ENCODE measurements at regions not wholly inside any gene's neighbourhood (a gene's known extent, or its start where the extent isn't known, plus 50 kb on each side); places are given as distances from the start of the nearest gene placed in this dataset.

DNA sequence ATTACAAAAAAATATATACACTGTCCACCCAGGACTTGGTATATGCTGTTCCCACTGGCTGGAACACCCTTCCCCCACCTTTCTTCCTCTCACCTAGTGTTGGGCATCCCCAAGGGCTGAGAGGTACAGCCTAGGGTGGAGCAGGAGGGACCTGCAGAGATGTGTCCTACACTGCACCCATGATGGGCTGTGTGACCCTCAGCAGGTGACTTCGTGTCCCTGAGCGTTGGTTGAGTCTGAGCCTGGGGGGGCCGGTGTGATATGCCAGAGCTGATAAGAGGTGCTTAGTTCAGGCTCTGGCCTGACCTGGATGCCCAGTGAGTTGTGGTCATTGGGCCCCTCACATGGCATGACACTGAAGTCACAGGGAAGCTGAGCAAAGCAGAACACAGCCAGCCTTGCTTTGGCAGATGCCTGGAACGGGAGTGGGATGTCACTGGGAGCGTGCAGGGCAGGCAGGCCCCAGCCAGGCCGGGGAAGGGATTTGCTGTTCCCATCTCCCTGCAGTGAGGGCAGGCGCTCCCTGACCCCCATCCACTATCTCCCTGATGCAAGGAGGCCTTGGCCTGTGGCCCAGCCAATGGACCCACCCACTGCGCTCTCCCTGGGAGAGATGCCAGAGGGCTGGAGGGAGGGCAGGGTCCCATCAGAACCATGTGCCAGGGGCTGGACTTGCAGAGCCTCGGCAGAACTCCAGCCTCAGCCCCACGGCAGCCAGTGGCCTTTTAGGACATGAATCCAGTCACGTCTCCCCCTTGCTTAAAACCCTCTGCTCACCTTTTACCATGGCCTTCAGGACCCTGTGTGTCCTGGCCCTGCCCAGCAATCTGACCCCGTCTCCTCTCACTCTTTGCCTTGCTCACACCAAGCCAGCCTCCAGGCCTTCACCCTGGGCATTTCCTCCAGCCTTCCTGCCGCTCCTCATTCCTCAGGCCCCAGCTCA is 138.9 kb downstream of the MN1 start:
- DNase-seq (ENCODE audit: low read depth in 2 of 3, low spot score in 1 of 3), result no peak

DNA sequence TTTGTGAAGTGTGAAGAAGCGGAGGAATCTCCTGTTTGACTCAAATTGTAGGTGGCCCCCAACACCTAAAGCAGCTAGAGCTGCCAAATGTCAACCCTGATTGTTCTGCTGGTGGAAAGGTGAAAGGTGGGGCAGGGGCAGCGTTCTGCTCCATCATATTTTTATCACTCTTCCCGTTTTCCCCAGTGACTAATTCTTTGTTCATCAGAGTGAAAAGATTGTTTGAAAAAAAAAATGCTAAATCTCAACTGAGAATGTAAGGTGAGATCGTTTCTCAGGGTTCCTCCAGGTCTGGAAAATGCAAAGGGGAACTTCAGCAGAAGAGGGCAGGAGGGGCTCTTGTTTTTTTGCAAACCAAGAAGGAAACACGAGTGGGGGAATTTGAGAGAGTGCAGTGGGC is 137.7 kb downstream of the MN1 start:
- no peak for DNase-seq (ENCODE audit: low read depth in 2 of 3, low spot score in 1 of 3)

DNA sequence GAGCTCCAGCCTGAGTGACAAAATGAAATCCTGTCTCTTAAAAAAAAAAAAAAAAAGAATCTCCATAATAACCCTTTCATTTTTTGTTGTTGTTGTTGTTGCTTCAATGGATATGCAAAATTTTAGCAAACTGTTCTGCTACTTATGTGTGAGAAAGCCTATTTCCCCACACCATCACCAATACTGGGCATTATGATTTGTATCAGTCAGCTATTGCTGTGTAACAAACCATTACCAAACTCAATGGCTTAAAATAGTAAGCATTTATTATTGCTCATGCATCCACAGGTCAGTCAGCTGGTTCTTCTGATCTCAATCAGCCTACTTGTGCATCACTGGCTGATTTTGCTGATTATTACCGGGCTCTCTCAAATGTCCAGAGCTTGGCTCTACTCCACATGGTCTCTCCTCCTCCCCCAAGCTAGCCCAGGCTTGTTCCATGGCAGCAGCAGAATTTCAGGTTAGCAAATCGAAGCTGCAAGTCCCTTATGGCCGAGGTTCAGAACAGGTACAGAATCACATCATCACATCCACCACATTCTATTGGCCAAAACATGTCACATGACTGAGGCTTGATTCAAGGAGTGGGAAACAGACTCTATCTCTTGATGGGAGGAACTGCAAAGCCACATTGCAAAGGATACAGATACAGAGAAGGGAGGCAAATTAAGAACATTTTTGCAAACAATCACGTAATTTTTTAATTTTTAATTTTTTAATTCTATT is 135.1 kb downstream of the MN1 start:
- DNase-seq (ENCODE audit: low read depth in 2 of 3, low spot score in 1 of 3), result no peak

DNA sequence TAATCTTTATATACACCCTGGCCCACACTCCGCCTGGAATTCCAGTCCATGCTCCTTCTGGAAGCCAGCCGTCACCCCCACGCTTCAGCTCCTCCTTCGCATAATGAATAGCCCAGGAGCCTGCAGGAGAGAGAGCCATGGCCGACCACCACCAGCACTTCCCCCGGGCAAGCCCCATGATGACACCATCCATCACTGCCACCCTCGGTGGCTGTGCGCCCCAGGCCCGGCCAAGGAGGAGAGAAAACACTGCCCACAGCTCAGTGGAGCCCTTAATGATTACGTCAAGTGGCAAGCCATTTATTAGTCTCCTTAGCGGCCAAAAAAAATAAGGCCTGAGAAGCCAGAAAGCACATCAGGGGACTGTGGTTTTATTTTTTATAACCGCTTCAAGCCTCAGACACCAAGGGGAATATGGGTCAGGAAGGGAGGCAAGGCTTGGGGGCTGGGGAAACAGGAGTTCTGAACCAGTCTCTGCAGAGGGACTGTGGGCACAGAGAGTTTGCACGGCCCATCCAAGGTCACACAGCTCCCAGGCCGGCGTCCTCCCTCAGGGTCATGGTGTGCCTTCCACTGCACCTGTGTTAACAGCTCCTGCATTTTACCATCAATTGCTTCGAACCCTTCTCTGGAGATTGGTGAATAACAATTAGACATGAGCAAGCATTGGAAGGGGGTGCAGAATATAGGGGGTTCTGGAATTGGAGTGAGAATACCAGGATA is 134.3 kb downstream of the MN1 start:
- no peak for DNase-seq (ENCODE audit: low read depth in 2 of 3, low spot score in 1 of 3)

DNA sequence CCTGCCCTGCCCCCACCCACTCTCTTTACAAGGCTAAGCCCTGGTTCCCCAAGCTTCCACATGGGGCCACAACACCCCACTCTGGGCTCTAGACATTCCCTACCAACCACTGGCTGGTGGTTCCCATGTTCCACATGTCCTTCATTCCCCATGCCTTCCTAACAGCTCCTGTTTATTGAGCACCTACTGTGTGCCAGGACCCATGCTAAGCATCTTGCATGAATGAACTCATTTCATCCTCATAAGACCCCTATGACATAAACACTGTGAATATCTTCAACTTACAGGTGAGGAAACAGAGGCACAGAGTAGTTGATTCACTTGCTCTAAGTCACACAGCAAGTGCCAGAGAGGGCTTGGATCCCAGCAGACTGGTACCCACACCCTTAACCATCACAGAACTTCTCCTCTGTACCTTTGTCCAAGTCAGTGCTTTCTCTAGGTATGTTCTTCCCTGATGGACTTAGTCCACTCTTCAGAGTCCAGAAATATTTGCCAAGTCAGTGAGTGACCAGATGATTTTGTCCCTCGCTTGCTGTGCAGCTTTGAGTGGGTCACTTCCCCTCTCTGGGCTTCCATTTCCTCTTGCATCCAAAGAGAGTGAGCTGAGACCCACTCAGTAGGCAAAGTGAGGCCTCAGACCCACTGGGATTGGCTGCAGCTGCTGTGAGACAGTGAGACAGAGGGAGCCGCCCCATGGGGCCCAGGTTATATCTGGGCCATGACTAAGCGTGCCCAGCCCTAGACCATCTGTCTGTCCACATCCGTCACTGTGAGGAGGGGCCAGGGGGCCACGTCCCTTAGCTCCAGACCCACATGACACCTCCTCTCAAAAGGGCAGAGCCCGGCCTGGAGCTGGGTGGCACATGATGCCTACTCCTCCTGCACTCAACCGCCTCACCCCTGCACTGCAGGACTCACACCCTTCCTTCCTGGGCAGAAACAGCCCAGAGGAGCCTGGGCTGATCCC is 132.4 kb downstream of the MN1 start:
- DNase-seq (ENCODE audit: low read depth in 2 of 3, low spot score in 1 of 3), result no peak

DNA sequence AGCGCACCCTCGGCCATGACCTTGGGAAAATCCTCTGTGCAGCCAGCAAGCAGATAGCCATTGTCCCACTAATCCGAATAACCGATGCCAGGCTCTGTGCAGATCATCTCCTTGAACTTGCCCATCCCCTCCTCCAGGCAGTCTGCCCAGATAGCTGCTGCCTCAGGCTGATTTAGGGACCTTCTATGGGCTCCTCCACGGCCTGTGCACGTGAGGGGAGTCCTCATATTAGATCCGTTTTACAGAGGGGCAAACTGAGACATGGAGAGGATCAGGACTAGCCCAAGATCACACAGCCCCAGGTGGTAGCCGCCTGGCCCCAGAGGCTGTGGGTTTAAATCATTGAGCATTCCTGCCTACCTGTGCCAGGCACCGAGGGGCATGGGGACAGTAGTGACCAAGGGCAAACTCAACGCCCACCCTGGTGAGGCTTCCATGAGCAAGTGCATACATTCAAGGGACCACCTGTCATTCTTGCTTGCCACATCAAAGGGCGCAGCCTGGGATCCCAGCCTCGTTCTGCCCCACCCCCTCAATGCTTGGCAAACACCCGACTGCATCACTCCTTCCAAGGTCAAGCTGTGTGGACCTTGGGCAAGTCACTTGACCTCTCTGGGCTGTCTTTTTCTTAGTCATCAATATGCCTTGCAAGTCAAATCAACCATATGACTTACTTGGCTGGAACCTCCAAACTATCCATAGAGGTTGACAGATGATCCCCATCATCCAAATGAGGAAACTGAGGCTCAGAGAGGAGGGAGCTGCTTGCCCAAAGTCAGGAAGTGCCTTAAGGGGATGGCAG is 131.6 kb downstream of the MN1 start:
- DNase-seq (ENCODE audit: low read depth in 2 of 3, low spot score in 1 of 3), result no peak

DNA sequence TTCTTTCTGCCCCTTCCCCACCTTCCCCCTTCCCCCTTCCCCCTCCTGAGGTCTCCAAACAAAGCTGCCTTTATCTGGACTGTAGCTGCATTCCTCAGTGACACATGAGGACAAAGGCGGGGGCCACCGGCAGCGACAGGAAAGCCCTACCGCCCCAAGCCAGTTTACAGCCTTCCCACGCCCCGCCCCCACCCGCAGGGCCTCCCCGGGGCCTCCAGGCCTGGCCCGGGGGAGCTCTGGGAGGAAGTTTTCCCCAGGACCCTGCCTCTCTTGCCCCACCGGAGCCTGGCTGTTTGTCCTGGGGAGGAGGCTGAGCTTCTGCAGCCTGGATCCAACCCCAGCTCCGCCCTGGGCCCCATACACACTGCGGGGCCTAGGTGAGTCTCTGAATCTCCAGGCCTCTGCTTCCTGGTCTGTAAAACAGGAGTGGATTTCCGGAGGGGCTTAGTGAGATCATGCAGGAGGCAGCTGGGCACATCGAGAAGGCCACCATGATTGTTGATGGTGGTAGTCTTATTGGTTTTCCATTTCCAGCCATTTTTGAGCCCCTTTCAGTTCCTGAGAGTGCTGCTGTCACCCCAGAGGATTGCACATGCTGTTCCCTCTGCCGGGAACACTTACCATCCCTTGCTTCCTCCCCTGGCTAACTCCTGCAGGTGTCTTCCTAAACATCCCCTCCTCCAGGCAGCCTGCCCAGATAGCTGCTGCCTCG is 130.7 kb downstream of the MN1 start:
- no peak for DNase-seq (ENCODE audit: low read depth in 2 of 3, low spot score in 1 of 3)

DNA sequence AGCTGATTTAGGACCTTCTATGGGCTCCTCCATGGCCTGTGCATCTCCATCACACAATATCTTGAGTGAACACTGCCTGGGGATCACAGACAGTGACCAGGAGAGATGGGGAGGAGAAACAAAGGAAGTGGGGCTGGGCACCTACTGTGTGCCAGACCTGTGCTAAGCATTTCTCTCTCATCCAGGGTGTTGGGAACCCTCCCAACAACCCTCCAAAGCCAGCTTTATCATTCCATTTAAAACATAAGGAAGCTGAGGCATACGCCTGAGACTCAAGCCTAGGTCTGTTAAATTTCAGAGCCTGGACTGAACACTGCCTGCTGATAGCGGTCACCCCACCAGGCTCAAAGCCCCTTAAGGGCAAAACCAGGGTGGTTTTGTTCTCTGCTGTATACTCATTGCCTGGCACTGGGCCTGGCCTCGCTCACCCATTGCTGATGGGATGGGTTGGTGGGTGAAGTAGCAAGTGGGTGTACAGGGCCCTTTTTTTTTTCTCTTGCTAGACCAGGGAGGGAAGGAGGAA is 130.1 kb downstream of the MN1 start:
- DNase-seq (ENCODE audit: low read depth in 2 of 3, low spot score in 1 of 3), result no peak

DNA sequence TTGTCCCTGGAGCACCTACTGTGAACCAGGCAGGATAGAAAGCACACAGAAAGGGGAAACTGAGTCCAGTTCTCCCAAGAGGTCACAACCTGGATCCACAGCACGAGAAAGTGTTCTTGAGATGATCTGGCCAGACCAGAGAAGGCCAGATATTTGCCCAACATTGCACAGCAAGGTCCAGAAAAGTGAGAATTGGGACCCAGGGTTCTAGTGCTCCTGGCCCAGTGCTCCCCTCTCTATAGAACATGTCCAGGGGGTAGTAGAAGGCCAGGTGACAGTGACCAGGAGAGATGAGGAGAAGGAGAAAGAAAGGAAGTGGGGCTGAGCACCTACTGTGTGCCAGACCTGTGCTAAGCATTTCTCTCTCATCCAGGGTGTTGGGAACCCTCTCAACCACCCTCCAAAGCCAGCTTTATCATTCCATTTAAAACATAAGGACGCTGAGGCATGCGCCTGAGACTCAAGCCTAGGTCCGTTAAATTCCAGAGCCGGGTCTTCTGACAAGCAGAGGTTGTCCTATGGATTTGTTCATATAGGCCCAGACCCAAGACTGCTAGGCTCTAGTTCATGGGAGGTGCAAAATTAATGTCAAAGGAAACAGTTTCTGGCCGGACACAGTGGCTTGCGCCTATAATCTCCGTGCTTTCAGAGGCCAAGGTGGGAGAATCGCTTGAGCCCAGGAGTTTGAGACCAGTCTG is 128.7 kb downstream of the MN1 start:
- no peak for DNase-seq (ENCODE audit: low read depth in 2 of 3, low spot score in 1 of 3)

DNA sequence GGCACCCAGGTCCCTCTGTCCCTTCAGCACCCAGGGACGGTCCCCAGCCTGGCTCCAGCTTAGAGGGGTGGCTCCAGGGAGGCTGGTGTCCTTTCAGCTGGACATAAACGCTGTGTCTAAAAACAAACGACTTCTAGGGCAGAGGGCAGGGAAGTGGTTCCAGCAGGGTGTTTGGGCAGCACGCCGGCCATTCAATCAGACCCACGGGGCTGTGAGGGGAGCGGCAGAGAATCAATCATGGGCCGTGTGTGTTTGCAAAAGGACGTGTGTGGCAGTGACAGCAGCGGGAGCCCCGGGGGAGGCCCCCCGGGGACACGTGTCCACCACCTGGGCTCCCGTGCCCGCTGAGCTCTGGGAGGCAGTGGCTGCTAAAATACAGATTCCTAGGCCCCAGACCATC is 127.7 kb downstream of the MN1 start:
- no peak for DNase-seq (ENCODE audit: low read depth in 2 of 3, low spot score in 1 of 3)

DNA sequence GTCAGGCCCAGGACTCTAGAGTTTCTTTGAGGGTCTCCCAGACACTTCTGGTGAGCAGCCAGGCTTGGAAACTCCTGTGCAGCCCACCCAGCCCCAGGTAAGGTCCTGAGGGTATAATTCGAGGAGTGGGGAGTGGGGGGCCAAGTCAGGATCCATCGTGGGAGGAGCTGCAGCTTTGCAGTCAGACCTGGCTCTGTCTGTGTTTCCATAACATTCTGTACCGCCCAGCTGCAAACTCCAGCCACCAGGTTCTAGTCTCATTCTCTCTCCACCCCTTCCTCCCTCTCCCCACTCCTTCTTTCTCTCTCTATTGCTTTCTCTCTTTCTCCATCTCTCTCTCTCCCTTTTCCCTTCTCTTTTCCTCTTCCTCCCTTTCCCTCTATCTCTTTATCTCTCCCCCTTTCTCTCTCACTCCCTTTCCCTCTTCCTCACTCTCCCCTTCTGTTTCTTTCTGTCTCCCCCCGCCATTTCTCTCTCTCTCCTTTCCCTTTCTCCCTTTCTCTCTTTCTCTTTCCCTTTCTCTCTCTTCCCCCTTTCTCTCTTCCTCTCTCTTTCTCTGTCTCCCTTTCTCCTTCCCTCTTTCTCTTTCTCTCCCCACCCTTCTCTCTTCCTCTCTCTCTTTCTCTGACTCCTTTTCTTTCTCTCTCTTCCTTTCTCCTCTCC is 127.2 kb downstream of the MN1 start:
- no peak for DNase-seq (ENCODE audit: low read depth in 2 of 3, low spot score in 1 of 3)

DNA sequence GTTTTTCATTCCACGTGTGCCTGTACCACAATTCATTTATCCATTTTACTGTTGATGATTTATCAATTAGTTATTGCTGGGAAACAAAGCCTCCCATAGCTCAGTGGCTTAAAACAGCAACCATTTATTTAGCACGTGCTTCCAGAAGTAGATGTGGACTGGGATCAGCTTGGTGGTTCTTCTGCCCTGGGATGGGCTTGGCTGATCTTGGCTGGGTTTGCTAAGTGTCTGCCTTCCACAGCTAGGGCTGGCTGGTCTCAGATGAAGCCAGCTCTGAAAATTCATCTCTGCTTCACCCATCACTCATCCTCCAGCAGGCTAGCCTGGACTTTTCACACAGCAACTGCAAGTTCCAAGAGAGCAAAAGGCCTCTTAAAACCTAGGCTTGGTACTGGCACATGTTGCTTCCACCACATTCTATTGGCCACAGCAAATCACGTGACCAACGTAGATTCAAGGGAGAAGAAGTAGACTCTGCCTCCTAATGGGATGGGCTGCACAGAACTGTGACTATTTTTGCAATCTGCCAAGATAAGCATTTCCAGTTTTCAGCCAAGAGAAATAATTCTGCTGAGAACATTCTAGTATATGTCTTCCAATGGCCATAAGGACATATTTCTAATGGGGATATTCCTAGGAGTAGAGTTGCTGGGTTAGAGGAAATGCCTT is 124.9 kb downstream of the MN1 start:
- DNase-seq (ENCODE audit: low read depth in 2 of 3, low spot score in 1 of 3), result no peak

DNA sequence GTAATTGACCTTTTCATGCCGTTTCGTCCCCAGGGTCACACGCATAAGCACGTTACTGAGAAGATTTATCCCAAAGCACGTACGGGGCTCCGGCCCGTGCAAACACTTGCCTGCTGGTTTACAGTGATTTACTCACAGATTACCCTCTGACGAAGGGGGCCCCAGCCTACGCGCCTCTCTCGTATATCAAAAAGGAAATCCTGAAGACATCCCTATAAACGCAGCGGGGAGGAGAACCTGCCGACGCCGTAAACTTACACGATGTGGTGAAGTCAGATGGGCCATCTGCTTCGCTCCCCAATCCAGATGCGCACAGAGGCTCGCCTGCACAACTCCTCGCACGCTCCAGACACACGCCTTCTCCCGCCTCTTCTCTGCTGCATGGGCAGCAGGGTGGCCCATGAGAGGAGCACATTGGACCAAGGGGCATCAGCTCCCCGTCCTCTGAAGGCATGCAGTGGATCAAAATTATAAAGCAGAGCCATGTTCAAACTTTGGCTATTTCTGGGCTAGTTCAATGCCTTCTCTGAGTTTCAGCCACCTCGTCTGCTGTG is 123.6 kb downstream of the MN1 start:
- no peak for DNase-seq (ENCODE audit: low read depth in 2 of 3, low spot score in 1 of 3)

DNA sequence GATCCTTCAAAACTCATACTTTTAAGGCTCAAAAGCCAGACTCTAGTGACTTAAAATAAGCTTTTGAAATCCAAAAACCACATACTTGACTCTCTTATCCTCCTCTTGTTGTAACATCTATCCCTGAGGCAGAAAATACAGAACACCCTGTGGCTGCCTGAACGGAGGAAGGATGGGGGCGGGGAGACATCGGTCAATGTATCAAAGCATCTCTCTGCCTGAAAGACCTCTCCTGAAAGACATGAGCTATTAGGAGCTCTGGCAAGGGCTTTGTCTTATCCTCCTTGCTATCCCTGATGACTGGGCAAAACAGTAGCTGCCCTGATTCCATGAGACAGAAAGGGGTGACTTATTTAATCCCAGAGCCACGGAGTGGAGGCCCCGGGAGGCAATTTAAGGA is 122.4 kb downstream of the MN1 start:
- no peak for DNase-seq (ENCODE audit: low read depth in 2 of 3, low spot score in 1 of 3)

DNA sequence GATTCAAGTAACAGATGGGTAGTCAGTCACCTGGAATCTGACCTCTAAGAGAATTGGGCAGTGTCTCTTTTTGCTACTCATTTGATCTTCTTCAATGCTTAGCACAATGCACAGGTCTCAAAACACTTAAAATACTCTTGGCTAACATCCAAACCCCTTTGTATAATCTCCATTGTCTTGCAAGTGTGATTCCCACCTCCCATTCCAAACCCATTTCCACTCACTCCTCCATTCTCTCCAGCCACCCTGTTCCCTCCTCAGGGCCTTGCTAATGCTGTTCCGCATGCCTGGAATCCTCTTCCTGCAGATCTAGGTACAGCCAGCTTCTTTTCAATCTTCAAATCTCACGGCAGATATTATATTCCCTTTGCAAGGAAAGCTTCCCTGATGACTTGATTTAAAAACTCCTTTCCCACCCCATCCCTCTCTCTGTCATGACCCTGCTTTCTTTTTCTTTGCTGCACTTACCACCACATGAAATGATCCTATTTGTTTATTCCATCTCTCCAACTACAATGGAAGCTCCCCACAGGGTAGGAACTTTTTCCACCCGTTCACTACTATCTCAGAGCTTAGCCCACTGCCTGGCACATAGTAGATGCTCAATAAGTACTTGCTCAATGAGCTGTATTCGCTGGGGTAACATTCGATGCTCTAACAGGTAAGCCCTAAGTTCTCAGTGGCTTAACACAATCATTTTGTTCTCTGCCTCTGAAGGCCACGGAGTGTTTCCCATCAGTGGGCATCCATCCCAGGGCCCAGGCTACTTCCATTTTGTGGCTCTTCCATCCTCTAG is 121.7 kb downstream of the MN1 start:
- no peak for DNase-seq (ENCODE audit: low read depth in 2 of 3, low spot score in 1 of 3)

DNA sequence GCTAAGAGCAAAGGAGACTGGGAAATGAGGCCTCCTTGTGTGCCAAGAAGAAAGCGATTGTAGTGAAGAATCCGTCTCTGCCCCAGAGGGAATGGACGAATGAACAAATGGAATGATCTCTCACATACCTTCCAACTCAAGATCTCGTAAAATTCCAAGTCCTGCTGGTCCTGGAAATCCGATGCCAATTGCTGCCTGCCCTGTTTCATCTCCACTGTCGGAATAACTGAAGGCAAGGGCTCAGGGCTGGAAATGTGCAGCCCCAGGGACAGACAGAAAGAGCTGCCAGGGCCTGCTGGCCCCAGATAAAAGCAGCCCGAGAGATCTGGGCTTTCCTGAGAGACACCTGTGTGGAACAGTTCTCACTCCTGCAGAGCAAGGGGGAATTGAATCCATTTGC is 120.9 kb downstream of the MN1 start:
- no peak for DNase-seq (ENCODE audit: low read depth in 2 of 3, low spot score in 1 of 3)

All from stimulated activated CD4-positive, alpha-beta T cell treated with anti-CD3 and anti-CD28 coated beads, Interleukin-12 subunit alpha, Interleukin-12 subunit beta, amount 100 ng/mL, for 48 hours (primary cell).